ENCODE measurements at regions not wholly inside any gene's neighbourhood (a gene's known extent, or its start where the extent isn't known, plus 50 kb on each side); places are given as distances from the start of the nearest gene placed in this dataset.
"Not testable (repeated sequence)": the region's sequence is repeated elsewhere in the genome, so short reads cannot be mapped to it uniquely, and the experiment has no call there.

DNA sequence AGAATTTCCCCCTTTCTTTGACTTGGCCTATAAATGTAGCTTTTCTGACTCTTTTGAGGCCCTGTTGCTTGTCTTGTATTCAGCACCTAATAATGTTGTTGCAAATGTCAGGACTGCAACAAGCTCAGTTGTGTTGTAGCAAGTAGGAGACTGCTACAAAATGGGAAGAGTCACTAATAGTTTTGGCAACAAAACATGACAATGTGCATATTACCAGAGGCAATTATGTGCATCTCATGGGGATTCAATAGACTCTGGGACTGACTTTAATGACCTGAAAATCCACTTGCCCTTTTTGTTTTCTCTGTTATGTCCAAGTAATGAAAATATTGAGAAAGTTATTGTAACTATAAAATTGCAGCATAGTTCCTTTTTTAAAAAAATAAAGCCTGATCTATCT lies 368.4 kb downstream of the OSTF1 start:
- no peak for DNase-seq (ENCODE audit: low read depth)

DNA sequence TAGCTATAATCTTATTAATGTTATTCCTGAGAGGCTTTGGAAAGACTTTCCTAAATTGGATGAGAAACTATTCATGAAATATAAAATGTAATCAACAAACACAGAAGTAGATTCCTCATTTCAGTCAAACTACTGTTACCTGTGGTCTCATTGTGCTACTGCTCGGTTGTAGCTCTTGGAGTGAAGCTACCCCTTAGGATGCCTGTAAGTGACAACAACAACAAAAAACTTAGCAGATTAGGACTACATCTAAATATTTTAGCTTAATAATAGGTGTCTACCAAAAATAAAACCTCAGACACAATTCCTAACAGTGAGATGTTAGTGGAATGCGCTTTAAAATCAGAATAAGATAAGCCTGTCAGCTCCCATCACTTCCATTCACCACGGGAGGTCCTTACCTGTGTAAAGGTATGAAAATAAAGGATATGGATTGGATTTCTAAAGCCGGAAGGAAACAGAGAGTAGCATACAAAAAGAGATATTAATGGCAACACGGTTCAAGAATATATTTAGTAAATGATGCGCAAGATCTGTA lies 369.2 kb downstream of the OSTF1 start:
- DNase-seq (ENCODE audit: low read depth), result no peak

DNA sequence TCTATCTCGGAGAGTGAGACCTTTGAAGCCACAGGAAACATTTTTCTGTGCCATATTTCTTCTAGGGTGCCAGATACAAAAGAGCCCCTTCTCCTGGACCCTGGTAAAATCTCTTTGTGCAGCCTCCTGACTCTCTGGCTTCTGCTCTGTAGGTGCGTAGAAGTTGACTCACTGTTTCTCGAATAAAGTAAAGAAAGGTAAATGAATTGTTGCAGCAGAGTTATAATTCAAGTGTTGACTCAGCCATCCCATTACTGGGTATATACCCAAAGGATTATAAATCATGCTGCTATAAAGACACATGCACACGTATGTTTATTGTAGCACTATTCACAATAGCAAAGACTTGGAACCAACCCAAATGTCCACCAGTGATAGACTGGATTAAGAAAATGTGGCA lies 371.0 kb downstream of the OSTF1 start:
- not testable (repeated sequence) for DNase-seq (ENCODE audit: low read depth)

DNA sequence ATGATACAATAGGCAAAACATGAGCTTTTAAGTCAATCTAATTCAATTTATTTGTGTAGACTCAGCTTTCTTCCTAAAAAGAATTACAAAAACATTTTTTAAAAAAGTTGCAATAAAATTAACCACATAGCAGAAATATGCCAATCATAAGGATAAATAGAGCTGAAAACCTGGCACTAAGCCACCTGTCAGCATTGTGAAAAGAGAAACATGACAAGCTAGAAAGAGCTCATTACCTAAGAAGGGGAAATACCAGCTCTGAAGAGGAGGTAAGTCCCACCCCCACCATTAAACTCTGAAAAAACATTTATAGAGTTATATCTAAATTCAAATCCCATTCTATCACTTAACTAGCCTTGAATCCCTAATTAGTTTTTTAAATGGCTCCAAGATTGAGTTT lies 372.9 kb downstream of the OSTF1 start:
- no peak for DNase-seq (ENCODE audit: low read depth)

- peak; percentile 63 for DNase-seq (ENCODE audit: low read depth)
Measured at GRCh38 chr9:75462866-75463265, 374.6 kb downstream of the OSTF1 start.

DNA sequence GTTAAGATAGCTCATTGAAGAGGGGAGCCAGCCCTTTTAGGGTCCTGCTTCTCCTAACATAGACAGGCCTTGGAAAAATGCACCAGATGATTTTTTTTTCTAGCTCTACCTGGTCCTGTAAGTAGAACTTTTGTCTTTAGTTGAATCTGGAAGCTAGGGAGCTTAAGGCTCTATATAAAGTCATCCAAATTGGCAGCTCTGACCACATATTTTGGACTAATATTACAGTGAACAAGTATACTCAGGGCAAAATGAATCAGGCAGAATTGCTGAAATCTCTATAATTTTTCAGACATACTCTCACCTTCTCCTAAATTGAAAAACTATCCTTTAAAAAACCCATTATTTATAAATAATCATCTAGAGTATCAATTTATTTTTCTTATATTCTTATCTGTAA lies 375.6 kb downstream of the OSTF1 start:
- peak; percentile 14 for DNase-seq (ENCODE audit: low read depth)

- peak; percentile 79 for DNase-seq (ENCODE audit: low read depth)
Measured at GRCh38 chr9:75464726-75465125, 376.4 kb downstream of the OSTF1 start.

DNA sequence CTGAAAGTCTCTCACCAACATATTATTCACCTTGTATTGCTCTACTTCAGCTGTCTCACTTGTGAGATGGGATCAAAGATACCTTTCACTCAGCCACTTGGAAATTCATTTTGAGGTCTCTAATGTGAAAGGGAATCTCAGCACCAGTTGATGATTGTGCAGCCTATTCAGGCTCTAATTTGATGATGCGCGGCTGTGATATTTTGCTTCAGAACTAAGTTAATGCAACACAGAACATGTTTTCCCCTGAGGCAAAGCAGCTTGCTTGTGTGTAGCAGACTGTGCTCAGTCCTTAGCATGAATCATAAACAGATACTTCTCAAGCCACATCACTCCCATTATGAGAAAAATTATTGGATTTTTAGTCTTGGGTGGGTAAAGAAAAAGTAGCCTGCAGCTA lies 378.8 kb downstream of the OSTF1 start:
- no peak for DNase-seq (ENCODE audit: low read depth)

DNA sequence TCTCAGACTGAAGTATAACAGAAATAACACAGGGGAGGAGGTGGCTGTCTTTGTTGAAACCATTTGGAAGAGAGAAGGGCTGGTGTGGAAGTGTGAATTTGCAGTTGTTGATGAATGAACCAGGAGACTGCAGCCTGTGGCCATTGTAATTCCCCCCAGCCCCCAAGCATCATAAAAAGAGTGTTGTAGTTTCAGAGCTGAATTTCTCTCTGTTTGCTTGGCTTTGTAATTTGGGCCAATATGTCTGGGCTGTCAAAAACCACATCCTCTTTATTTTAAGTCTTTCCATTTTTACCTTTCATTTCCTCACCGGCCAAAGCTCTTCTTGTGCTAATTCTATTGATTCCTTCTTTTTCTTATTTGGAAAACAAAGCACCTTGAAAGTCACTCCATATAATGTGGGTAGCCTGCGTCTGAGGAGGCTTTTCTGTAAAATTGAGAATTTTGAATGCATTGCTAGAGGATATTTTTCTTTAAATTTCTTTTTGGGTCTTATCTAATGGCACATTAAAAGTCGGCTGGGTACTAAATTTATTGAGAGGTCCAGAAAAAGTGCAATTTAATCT lies 383.3 kb downstream of the OSTF1 start:
- no peak for DNase-seq (ENCODE audit: low read depth)

- peak; percentile 9 for DNase-seq (ENCODE audit: low read depth)
Measured at GRCh38 chr9:75482566-75482965, 394.3 kb downstream of the OSTF1 start.

DNA sequence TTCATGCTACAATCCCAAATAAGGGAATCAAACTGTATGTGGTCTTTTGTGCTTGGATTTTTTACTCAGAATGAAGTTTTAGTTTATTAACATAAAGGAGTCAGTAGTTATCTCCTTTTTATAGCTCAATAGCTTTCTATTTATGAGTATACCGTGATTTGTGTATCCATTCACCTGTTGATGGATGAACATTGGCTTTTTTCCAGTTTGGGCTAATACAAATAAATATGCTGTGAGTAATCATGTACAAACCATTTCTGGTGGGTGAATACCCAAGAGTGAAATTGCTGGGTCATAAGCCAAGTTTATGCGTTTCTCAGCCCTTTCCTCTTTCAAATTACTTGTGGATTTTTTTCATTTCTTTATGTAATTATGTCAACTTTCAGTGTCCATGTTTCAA lies 395.3 kb downstream of the OSTF1 start:
- DNase-seq (ENCODE audit: low read depth), result peak; percentile 64

GRCh38 chr9:75487856-75488718 lies 399.8 kb downstream of the OSTF1 start:
- peak; percentile 8 for DNase-seq (ENCODE audit: low read depth)

DNA sequence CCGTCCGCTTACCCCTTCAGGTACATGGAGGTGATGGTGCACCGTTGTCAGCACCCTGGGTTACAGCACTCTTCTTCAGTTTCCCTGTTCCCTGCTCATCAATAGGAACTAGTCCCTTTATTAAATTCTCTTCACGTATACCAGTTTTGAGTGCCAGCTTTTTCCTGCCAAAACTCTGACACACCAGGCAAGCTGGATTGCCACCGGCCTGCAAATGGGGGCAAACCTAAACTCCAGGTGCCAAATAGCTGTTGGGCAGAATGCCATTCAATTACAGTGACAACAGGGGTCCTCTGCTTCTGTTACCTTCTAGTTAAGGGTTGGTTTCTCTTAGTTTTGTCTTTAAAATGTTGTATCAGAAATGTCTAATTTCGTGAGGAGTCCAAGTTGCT lies 400.4 kb downstream of the OSTF1 start:
- DNase-seq (ENCODE audit: low read depth), result no peak

GRCh38 chr9:75490326-75490725 lies 400.1 kb upstream of the PCSK5 start:
- peak; percentile 30 for DNase-seq (ENCODE audit: low read depth)

- DNase-seq (ENCODE audit: low read depth), result no peak
Measured at GRCh38 chr9:75491533-75491932, 398.9 kb upstream of the PCSK5 start.

DNA sequence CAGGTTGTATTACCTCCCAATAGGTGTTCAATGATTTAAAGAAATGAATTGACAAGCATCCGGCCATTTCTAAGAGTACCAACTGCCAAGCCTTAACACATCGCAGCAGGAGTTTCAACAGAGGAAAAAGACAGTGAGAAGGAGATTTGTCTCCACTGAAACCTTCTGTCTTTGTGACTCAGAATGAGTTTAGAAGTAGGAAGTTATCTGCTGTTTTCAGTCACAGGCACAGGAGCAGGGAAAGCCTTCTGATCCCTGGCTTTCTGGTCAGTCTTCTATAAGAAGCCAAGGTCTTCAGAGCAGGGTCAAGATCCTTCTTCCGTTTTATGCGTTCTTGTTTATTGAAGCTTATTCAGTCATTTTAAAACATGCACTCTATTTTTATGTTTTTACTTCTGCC lies 390.7 kb upstream of the PCSK5 start:
- DNase-seq (ENCODE audit: low read depth), result no peak

DNA sequence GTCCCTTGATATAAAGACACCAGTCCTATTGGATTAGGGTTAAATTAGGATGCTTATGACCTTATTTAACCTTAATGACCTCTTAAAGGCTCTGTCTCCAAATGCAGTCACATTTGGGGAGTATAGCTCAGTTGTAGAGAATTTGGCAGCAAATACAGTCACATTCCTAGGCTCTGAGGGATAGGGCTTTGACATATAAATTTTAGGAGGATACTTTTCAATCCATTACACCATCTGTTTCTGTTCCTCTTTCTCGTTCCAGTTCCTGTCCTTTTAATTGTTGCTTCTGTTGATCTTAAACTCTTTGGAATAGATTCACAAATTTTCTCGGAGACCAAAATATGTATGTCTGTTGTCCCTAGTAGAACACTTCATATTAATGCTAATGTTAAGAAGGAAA lies 390.0 kb upstream of the PCSK5 start:
- no peak for DNase-seq (ENCODE audit: low read depth)

- not testable (repeated sequence) for DNase-seq (ENCODE audit: low read depth)
Measured at GRCh38 chr9:75500940-75501339, 389.5 kb upstream of the PCSK5 start.

DNA sequence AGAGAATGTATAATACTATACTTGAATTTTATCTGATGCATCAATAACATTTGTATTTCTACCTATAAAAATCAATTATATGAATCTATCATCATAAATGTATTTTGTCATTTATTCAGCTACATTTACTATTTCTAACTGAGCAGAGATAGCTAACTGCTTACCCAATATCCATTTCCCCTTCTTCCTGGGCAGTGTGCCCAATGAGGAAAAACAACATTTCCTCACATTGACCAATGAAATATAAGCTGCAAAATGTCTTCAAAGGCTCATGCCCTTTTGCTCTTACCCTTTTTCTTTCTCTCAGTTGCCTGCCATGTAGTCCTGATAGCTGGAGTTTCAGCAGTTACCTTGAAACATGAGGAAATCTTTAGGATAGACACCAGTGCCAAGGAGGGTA lies 385.8 kb upstream of the PCSK5 start:
- DNase-seq (ENCODE audit: low read depth), result peak; percentile 3

DNA sequence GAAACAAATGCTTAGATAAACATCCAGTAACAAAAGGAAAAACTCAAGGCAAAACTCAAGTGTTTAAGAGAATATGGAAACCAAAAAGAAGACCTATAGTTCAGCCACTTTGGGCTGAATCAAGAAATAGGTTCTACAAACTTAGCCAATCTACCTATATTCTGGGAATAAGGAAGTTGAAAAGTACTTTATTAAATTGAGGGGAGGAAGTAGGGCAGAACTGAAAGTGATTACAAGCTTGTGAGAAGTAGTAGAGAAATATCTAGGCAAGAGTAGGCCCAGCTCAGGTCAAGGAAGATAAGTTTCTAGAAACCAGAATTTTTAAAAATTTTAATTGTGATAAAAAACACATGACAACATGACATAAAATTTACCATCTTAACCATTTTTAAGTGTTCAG lies 384.8 kb upstream of the PCSK5 start:
- DNase-seq (ENCODE audit: low read depth), result no peak

DNA sequence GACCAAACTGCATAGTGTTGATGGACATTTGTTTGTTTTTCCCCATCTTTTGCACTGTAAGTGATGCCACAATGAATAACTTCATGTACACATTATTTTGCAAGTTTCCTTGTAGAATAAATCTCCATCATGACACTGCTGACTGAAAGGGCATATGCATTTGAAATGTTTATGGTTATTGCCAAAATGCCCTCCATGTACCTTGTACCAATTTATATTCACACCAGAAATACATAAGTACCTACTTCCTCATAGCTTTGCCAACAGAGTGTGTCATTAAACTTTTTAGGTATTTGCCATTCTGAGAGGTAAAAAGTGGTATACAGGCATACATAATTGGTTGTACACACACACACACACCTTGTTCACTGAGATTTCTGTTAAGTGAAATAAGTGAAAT lies 361.0 kb upstream of the PCSK5 start:
- no peak for DNase-seq (ENCODE audit: low read depth)

- no peak for DNase-seq (ENCODE audit: low read depth)
Measured at GRCh38 chr9:75531588-75531987, 358.9 kb upstream of the PCSK5 start.

Data from myocyte (in vitro differentiated cells).